Posterior cingulate gyrus (tissue), 11 donors: ENCODE measurements at regions not wholly inside any gene's neighbourhood (a gene's known extent, or its start where the extent isn't known, plus 50 kb on each side); places are given as distances from the start of the nearest gene placed in this dataset.

Experiments used
- DNase-seq, 10 donors: peaks; one replicate each; pipeline versions ENCODE4 v3.0.0 to v3.0.0-alpha.2; 2020 to 2021; ENCODE audit warnings: mixed read lengths in 3 of 10
- intact Hi-C: fragments of 100-400 bp; cut with DNase I; formaldehyde crosslinking; loops from one replicate; pipeline ENCODE4 v1.15.1; 2023

DNA sequence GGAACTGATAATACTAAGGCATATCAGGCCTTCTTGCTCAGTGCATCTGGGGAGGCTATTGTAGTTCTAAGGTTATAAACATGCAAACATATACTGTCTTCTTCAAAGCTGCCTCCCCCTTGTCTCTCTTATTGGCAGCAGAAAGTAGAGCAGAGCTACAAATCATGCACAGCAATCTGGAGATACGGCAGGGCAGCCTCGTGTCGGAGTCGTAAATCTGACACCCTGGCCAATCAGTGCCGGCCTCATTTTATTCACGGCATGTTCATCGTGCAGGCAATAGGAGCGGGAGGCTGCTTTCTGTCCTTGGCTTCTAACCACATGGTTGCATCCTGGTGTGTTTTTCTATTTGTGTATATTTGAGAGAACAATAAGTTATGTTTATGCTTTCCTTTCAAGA lies 300.2 kb upstream of the CNTN6 start:
- intact Hi-C loops, result no loop called here
- DNase-seq, result no peak

DNA sequence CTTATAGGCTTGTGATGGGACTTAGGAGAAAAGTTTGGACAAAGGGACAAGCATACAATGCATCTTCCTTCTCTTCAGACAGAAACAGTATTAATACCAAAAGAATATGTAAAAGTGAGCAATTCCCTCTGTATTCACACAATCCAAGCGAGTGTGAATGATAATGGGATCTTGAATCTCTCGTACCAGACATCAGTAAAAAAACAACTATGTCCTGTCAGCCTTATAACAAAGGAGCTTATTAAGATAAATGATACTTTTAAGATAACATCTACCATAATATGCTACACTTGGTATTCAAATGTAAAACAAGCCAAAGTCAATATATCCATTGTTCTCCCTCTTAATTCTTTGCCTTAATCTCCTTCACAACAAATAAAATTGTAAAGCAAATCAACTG lies 288.6 kb upstream of the CNTN6 start:
- DNase-seq, result no peak
- intact Hi-C loops, result no loop called here

DNA sequence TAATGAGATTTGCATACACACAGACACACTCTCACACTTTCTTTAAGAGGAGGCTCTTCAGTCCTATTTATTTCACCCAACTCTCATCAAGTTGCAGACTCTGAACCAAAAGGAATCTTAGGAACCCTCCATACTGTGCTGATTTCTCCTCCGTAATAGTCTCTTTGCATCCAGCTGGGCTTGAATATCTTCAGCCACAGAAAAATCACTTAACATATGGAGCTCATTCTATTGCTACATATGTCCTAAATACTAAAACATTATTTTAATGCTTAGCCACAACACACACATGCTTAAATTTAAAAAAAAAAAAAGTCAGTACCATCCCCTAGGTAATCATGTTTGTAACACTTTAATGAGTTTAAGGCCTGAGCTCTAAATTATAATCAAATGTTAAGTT lies 287.5 kb upstream of the CNTN6 start:
- intact Hi-C loops, result no loop called here
- no peak for DNase-seq

DNA sequence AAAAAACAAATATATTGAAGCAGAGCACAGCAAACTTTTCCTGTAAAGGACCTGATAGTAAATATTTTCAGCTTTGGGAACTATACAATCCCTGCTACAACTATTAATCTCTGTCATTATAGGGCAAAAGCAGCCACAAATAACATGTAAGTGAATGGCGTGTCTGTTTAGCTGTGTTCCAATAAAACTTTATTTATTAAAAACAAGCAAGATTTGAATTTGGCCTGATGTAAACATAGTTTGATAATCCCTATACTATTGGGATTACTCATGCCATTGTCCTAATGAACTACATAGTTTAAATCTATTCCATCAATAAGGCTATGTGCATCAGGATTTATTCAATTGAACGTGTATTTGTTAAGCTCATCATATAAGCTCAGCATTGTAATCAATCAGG lies 286.8 kb upstream of the CNTN6 start:
- no peak for DNase-seq
- intact Hi-C loops, result no loop called here

DNA sequence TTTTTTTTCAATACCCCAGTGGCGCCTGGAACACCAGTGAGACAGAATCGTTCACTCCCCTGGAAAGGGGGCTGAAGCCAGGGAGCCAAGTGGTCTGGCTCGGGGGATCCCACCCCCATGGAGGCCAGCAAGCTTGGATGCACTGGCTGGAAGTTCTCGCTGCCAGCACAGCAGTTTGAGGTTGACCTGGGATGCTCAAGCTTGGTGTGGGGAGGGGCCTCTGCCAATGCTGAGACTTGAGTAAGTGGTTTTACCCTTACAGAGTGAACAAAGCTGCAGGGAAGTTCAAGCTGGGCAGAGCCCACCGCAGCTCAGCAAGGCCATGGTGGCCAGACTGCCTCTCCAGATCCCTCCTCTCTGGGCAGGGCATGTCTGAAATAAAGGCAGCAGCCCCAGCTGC lies 276.2 kb upstream of the CNTN6 start:
- intact Hi-C loops, result no loop called here
- DNase-seq, result peak in 2 of 10 donors; percentile 49 to 59

DNA sequence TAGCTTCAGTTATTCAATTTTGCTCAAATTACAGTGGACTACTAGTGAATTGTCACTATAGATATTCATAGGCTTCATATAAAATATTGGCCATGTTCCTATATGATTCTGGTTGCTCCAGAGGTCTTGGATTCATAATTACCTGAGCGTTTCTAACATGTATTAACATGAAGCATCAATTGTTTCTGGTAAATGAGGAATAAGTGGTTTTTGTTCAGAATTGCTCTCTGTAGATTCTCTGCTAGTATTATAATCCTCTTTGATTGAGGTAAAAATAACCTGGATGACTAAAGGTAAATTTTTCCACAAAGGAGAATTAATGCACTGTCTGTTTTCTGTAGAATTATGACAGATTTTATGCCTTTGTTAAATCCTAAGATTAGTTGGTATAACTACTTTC lies 258.1 kb upstream of the CNTN6 start:
- intact Hi-C loops, result no loop called here
- DNase-seq, result no peak

DNA sequence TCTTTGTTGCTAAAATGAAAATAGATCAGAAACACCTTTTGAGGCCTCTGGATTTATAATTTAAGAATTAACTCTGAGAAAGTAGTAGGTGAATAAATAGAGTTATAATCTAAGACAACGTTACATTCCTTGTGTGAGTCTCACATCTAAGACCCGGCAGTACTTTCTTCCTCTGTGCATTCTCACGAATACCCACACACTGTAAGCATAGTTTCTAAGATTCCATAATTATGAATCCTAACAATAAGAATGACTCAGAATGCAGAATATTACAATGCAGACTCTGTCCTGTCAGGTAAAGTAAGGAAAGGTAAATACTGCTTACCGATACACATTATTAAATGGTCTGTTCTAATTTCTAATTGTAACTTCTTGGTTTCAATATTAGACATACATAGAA lies 257.7 kb upstream of the CNTN6 start:
- intact Hi-C loops, result no loop called here
- no peak for DNase-seq

DNA sequence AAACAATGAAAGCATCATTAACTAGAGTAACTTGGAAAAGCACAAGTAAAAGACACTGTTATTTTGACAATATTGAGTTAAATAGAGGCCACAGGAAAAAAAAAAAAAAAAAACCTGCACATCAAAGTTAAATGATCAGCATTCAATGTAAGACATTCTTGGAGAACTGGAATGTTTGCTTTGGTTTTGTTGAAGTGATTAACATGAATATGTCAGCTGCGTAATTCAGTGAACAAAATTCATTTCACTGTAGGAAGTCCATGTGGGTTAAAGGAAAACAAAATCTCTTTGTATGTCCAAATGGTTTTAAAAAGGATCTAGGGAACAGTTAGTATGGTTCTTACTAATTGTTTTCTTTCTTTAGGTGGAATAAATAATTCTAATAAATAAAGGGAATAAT lies 252.8 kb upstream of the CNTN6 start:
- DNase-seq, result no peak

DNA sequence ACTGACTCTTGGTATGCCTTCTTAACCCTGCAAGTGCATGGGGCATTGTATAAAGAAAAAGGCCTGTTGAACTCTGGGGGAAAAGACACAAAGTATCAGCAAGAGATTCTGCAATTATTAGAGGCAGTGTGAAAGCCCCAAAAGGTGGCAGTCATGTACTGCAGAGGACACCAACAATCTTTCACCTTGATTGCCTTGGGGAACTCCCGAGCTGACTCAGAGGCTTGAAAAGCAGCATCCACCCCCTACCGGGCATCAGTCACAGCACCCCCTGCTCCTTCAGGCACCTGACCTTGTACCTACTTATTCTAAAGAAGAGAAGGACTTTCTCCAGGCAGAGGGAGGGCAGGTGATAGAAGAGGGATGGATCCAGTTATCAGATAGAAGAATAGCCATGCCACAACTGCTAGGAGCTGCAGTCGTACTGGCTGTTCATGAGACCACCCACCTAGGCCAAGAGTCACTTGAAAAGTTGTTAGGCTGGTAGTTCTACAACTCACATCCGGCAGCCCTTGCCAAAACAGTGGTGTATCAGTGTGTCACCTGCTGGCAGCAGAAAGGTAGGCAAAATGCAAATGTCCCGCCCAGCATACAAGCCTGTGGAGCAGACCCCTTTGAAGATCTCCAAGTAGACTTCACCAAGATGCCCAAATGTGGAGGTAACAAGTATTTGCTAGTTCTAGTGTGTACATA lies 241.6 kb upstream of the CNTN6 start:
- intact Hi-C loops, result no loop called here
- DNase-seq, result no peak

More for the DNA sequence above, 252.8 kb upstream of the CNTN6 start:
- intact Hi-C loops, result no loop called here

DNA sequence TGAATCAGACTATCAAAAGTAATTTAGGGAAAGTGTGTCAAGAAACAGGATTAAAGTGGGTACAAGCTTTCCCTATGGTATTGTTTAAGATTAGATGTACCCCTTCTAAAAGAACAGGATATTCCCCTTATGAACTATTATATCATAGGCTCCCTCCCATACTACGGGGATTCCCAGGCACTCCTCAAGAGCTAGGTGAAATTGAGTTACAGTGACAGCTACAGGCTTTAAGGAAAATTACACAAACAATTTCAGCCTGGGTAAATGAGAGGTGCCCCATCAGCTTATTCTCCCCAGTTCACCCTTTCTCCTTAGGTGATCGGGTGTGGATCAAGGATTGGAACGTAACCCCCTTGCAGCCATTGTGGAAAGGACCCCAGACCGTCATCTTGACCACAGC lies 240.8 kb upstream of the CNTN6 start:
- no peak for DNase-seq

DNA sequence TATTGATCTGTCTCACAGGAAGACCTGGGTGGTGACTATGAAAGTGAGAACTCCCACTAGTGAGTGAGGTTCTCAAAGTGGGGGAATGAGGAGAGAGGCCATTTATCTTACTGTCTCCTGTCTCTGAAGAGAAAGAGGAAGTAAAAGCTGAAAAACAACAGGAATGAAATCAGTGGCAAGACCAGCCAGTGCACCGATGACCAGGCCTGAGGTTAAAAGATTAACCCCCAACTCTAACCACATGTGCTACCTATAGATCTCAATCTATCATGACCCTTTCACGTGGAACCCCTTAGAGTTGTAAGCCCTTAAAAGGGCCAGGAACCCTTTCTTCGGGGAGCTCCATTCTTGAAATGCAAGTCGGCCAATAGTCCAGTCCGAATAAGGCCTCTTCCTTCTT lies 239.3 kb upstream of the CNTN6 start:
- no peak for DNase-seq
- intact Hi-C loops, result loop anchor here (2.0 kb wide), 1 partner anchor 221 kb away; no protein-coding TSS in a partner anchor

More for the DNA sequence above, 240.8 kb upstream of the CNTN6 start:
- intact Hi-C loops, result loop anchor here (2.0 kb wide), 1 partner anchor 219 kb away; no protein-coding TSS in a partner anchor

DNA sequence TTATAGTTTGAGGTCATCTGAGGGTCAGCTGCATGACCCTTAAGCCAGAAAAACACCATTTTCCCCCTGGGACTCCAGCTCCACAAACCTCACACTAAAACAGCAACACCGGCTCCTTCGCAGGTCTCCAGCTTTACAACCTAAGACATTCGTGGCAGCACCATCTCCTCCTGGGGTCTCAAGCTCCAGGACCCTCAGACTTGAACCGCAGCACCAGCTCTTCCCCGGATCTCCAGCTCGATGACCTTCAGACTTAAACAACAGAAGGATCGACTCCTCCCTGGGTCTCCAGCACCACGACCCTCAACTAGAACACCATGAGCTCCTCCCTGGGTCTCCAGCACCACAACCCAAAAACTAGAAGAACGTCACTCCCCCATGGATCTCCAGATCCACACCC lies 233.7 kb upstream of the CNTN6 start:
- intact Hi-C loops, result no loop called here
- no peak for DNase-seq

DNA sequence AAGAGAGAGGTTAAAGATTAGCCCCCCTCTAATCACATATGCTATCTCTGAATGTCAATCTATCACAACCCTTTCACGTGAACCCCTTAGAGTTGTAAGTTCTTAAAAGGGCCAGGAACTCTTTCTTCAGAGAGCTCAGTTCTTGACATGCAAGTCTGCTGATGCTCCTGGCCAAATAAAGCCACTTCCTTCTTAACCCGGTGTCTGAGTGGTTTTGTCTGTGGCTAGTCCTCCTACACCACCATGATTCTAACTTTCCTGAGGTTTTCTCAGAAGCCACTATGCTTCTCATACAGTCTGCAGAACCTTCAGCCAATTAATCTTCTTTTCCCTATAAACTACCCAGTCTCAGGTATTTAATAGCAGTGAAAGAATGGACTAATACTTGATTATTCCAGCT lies 231.1 kb upstream of the CNTN6 start:
- intact Hi-C loops, result no loop called here
- no peak for DNase-seq

DNA sequence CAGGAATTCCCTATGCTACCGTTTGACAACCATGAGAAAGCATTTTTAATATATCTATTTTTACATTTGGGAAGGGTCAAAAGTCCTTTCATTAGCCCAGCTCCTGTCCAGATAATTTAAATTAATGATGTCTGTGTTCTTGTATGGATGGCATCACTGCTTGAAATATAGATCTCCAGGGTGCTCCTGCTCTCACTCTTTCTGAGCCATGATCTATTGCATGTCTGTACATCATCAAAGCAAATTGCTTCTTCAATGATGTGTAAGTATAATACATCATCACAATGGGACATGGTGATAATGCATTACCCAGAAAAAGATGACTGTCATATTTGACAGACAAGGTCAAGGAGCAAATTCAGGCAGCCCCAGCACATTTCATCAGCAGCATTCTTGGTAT lies 223.6 kb upstream of the CNTN6 start:
- no peak for DNase-seq
- intact Hi-C loops, result no loop called here

DNA sequence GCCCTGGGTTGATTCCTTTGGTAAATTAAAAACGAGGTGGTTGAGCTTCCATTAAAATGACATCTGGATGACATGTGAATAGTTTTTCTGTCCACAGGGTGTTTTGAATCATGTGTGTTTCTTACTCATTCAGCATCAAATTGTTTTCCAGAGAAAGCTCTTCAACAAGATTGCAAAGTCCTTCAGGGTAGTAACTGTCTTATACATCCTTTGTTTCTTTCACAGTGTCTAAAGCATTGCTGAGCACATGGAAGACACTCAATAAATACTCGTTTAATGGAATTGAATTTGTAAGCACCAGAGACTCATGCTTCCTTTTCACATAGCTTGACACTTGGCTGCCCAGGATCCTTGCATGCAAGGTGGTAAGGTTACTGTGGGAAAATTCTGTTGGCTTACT lies 223.1 kb upstream of the CNTN6 start:
- no peak for DNase-seq
- intact Hi-C loops, result no loop called here

DNA sequence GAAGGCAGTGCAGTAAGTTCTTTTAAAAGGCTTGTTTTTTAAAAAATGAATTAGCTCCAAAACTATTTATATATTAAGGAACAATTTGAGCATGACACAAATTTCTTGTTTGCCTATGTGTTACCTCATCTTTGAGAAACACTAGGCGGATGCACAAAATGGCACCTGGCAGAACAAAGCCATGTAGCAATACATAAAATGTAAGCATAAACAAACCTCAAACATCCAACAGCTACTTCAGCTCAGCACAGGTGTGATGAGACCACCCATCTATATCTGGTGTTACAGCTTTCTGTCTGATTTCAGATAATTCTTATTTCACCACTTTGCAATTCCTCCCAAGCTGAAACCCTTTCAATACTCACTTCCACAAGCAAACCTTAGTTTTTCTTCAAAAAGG lies 221.2 kb upstream of the CNTN6 start:
- intact Hi-C loops, result no loop called here
- DNase-seq, result no peak

DNA sequence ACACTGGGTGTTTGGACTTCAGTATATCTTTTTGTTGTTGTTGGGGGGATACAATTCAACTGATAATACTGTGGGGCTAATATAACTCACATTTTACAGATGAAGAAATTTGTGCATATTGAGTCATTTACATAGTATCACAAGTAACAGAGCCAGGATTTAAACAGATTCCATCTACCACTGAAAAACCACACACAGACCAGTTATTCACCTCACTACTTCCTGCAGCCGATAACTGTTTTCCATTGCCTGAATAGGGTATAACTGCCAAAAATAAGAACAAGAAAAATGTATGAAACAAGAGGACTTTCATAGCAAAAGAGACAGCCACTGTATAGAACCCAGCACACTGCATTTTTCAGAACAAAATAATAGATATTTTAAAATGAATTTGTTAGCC lies 215.8 kb upstream of the CNTN6 start:
- intact Hi-C loops, result no loop called here
- DNase-seq, result no peak

DNA sequence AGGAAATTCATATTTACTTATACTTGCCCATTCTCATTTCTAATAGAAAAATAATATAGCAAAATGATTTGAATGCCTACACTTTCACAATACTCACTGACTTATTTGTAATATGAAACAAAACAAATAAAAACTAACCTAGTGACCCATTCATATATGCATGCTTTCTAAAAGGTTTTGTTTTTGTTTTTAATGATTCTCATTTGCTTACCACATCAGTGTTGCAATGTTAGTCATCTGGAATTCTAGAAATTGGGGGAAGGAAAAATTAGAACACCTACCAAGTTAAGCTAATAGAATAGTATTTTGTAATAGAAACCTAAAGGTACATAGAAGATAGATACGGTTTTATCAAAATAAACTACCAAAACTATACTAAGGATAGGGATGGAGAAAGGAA lies 214.1 kb upstream of the CNTN6 start:
- intact Hi-C loops, result no loop called here
- DNase-seq, result no peak

DNA sequence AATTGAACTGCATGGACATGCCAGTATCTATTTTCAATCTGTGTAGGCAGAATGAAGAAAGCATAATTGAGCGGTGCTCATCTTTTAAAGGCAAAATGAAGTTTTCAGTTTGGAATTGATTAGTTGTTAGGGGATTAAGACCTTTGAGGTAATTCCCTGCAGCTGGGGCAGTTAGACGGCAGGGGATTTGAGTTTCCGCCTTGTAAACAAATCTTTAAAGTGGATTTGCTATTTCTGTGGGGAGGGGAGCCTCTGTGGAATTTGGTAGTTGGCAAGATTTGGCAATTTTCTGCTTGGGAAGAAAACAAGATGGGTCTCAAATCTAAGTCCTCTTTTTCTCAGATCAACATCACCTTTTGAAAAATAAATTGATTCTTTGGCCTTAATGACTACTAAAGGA lies 212.5 kb upstream of the CNTN6 start:
- intact Hi-C loops, result no loop called here
- no peak for DNase-seq

DNA sequence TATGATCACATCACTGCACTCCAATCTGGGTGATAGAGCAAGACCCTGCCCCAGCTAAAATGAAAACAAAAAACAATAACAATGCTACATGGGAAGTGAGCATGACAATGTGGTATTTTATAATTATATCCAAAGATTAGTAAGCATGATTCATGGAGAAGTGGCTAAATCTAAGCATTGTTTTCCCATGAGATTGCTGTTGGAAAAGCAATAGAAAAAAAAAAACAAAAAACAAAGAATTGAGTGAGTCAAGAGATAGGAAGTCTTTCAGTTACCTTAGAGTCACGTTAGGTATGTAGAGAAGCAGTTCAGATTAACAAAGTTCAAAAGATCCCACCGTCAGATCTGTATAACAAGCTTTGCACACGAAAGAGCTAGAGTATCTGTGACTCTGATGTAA lies 210.3 kb upstream of the CNTN6 start:
- intact Hi-C loops, result no loop called here
- DNase-seq, result no peak

DNA sequence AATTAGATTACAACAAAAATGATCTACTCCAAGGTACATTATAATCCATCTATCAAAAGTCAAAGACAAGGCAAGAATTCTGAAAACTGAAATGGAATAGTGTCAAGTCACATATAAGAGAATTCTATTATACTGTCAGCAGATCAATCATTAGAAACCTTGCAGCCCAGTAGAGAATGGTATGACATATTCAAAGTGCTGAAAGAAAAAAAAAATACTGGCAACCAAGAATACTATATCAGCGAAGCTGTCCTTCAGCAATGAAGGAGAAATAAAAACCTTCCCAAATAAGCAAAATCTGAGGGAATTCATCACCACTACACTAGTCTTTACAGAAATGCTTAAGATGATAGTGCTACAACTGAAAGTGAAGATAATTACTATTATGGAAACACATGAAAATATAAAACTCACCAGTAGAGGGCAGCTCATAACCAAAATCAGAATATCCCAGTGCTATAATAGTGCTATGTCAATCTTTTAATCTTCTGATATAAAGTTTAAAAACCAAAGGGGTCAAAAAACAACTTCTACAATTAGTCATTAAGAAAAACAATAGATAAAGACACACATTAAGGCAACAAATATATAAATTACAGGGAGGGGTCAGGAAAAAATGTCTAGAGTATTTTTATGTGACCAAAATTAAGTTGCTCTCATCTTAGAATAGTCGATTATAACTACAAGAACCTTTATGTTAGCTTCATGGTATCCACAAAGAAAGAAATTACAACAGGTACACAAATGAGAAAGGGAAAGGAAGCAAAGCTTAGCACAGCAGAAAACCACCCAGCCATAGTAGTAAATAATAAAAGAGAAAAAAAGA lies 190.7 kb upstream of the CNTN6 start:
- DNase-seq, result no peak
- intact Hi-C loops, result no loop called here

DNA sequence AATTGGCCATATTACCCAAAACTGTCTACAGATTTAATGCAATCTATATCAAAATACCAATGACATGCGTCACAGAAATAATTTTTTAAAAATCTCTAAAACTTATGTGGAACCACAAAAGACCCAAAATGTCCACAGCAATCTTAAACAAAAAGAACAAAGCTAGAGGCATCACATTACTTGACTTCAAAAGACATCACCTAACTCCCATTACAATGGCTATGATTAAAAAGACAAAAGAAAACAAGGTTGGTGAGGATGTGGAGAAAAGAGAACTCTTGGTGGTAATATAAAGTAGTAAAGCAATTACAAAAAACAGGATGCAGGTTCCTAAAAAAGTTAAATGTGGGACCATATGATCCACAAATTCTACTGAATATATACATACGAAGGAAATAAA lies 187.6 kb upstream of the CNTN6 start:
- no peak for DNase-seq
- intact Hi-C loops, result no loop called here
